Activated CD4-positive, alpha-beta T cell treated with anti-CD3 and anti-CD28 coated beads, Interleukin-2, amount 50 U/mL, for 48 hours (primary cell): ENCODE measurements at regions not wholly inside any gene's neighbourhood (a gene's known extent, or its start where the extent isn't known, plus 50 kb on each side); places are given as distances from the start of the nearest gene placed in this dataset.

Experiments used
- DNase-seq, 2 experiments: peaks; one replicate each; pipeline ENCODE4 v3.0.0-alpha.2; 2020

DNA sequence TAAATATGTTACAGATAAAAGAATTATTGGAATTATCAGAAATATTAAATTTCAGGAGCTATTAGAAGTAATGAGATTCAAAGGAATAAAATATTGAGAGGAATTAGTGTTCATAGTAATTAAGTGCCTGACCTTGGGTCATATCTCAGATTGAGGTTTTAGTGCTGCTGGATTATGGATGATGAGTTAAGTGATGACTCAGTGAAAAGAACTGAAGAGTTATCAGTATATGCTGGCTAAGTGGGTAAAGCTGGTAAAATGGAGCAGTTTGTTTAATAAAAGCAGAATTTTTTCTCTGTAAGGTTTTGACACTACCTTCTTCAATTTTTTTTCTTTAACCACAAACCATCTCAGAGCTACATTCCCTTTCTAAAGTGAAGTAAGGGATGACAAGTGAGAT is 206.7 kb downstream of the MANEA start:
- no peak for DNase-seq

- no peak for DNase-seq
Measured at GRCh38 chr6:95784869-95785268, 207.5 kb downstream of the MANEA start.

- DNase-seq, result no peak
Measured at GRCh38 chr6:95785785-95786184, 208.4 kb downstream of the MANEA start.

GRCh38 chr6:95786802-95787201 is 209.5 kb downstream of the MANEA start:
- no peak for DNase-seq

- DNase-seq, result no peak
Measured at GRCh38 chr6:95790787-95791186, 213.5 kb downstream of the MANEA start.

GRCh38 chr6:95794749-95795148 is 217.4 kb downstream of the MANEA start:
- DNase-seq, result no peak

- DNase-seq, result no peak
Measured at GRCh38 chr6:95795927-95796326, 218.6 kb downstream of the MANEA start.

DNA sequence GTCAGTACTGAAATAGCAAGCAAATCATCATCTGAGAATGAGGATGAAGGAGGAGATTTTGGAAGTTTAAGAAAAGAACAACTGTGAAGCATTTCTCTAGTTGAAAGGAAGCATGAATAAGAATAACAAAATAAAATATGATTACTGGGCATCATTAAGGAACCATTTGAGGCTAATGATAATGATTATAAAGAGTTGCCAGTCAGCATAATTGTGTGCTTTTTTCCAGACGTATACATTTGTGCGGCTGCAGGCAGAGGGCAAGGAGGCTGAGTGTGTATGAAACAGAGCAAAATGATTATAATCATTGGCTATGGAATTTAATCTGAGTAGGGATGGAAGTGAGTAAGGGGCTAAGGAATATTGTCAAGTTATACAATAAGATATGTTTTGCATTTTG is 218.7 kb upstream of the FUT9 start:
- DNase-seq, result no peak

GRCh38 chr6:95802978-95803377 is 212.8 kb upstream of the FUT9 start:
- no peak for DNase-seq

DNA sequence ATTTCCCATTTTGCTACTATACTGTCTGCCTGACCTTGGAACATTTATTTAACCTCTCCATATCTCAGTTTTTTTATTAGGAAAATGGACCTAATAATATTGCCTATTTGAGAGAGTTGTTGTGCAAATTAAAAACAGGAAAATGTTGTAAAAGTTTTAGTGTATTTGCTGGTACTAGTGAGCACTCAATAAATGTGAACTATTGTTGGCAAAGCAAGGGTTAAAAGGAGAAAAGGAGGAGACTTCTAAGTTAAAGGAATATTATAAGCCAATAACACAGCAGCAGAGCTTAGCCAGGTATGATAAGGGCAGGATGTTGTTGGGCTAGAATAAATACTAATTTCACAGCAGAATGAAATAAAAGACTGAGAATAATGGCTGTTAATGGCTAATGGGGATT is 211.9 kb upstream of the FUT9 start:
- DNase-seq, result no peak

DNA sequence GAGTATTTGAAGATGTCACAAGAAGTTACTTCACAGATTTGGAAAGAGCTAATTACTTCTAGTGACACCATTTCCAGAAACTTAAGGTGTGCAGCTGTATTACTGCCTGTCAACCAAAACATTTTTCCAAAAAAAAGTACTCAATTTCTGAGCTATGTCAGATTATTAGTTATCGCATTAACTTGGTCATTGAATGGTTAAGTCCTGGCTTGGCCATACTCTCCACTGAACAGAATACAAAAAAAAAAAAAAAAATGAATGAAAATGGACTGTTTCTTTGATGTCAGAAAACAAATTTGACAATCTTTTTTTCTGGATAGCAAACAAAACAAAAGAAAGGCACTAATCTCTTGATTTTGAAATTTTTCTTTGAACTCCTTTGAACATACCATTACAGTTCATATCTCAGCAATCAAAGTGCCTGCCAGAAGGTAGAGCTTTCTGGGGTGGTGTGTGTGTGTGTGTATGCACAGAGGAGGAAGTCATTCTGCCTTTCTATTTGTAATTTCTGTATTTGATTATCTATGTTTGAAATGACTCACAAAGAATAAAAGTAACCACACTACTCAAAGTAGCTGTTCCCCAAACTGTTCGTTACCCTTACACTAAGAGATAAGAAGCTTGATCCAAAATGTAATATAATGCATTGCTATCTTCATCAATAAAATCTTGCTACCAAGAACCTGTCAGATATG is 210.8 kb upstream of the FUT9 start:
- DNase-seq, result no peak

DNA sequence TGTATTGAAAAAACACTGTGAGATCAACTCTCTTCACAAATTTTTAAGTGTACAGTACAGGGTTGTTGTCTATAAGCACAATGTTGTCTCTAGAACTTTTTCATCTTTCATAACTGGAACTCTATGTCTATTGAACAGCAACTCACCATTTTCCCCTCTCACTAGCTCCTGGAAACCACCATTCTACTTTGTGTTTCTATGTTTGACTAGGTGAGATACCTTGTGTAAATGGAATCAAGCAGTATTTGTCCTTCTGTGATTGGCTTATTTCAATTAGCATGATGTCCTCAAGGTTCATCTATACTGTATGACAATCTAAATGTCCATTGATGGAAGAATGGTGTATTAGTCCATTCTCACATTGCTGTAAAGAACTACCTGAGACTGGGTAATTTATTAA is 210.1 kb upstream of the FUT9 start:
- DNase-seq, result no peak

DNA sequence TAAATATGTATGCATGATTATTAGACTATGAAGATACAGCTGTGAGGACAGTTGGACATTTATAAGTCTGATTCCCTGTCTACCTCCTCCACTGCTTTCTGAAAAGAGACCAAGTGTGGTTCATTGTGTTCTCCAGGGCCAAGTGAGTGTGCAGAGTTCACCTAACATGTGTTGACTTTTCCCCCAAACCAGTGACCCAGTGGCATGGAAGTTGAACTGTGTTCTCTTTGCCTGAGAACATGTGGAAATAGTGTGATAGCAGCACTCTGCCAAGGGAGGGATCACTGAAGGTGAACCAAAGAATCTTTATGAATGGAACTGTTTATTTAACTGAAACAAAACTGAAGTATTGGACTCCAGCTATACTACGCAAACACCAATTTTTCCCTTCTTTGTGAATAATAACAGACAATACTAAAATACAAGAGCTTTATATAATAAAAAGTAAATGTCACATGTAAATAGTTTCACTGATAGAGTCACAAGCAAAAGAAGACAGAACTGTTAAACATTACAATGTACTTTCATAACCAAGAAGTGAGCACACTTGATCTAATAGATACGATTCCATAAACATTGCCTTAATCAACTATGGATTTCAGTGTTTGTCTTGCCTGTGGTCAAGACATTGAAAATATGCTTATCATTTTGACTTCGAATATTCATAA is 200.3 kb upstream of the FUT9 start:
- no peak for DNase-seq

DNA sequence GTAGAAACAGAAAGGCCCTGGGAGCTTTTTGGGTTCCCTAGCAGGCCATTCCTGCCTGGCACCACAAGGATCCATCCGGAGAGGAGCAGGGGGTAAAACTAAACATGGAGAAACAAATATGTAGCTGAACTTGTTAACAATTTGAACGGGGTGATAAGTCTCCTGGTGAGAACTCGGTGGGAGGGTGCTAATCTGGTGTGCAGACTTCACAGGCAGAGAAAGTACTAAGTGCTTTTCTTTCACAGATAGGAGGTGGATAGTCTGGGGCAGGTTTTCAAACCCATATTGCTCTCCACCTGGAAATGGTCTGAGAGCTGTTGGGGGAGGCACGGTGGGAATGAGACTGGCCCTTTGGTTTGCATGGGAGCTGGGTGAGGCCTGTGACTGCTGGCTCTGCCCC is 196.3 kb upstream of the FUT9 start:
- DNase-seq, result no peak

- DNase-seq, result peak in 1 of 2 experiments; percentile 4
Measured at GRCh38 chr6:95819939-95820338, 195.8 kb upstream of the FUT9 start.

DNA sequence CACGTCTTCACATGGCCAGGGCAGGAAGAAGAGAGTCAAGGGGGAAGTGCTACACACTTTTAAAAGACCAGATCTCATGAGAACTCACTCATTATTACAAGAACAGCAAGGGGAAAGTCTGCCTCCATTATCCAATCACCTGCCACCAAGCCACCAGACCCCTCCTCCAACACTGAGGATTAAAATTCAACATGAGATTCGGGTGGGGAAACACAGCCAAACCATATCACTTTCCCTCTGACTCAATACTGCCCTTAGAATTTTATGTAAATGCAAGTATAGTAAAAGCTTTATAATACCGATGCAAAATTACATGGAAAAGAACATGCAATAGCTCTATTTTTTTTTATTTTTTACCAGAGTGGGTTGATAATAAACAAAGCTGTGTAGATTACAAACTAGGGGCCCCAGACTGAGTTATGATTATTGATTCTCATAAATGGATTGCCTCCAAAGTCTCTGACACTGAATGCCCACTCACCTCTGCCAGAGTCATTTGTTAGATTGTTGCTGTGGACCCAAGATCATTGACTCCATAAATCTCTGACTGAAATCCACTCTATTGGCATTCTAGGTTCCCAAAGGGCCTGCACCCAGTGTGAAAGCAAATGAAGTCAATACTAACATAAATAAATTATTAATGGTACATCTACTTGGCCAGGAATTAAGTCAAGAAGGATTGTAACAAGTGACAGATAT is 184.8 kb upstream of the FUT9 start:
- DNase-seq, result no peak

GRCh38 chr6:95837890-95838289 is 177.9 kb upstream of the FUT9 start:
- no peak for DNase-seq

DNA sequence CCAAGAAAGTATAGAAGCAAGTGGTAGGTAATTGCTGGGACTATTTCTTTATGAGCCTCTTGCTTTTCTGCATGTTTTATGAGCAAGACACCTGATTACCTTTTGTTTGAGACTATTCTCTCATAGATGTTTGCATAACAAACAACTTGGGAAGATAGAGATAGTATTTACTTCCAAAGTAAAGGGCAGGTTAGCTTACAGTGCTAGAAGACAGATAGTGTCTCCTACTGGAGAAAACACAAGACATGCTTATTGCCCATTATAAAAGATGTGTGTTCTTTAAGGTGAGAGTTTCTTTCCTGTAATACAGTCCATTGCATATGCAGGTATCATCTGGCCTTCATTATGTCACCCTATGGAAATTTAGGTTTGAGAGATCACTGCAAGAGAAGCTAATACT is 174.2 kb upstream of the FUT9 start:
- no peak for DNase-seq

DNA sequence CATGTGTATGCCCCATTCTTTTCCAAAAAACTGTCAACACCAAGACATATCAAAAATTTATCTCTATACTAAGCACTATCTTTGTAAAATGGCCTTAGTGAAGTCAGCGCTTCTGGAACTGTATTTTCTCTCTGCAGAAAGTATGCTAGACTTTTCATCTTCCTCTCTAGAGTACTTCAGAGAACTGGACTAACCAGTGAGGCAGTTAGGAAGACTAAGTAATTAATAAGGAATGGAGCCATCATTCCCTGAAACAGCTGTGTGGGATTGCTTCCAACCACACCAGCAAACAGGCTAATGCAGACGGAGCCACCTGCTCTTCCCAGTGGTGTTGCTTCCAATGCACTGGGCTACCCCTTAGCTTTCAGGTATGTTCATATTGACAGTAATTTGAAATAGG is 169.1 kb upstream of the FUT9 start:
- DNase-seq, result no peak

DNA sequence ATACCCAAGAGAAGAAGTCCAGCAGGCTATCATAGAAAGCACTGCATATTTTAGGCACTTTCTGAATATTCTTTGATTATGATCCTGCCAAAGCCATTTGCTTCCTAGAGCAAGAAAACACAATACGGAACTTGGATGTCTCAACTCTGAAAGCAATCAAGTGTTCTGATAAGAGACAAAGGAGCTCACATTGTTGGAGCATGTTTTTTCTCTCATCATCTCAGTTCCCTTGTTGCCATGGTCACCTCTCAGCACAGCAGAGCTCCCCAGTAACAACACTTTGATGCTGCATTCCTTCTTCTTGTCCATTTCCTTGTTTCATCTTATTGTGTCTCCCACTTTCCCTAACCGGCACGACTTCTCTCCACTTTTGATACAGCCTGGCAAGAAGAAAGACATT is 168.7 kb upstream of the FUT9 start:
- no peak for DNase-seq

DNA sequence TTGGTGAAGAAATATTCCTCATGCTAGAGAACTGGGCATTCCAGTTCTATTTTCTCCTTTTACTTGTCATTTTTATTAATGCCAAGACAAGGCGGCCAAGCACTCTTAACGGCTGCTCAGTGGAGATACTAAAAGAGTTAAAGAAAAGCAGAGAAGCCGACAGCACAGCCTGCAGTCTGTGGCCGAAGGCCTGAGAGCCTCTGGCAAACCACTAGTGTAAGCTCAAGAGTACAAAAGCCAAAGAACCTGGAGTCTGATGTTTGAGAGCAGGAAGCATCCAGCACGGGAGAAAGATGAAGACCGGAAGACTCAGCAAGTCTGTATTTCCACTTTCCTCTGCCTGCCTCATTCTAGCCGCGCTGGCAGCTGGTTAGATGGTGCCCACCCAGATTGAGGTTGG is 167.1 kb upstream of the FUT9 start:
- no peak for DNase-seq

- no peak for DNase-seq
Measured at GRCh38 chr6:95856876-95857364, 158.9 kb upstream of the FUT9 start.

- DNase-seq, result no peak
Measured at GRCh38 chr6:95865857-95866256, 149.9 kb upstream of the FUT9 start.

- no peak for DNase-seq
Measured at GRCh38 chr6:95866732-95867131, 149.0 kb upstream of the FUT9 start.
